ENCODE measurements at regions not wholly inside any gene's neighbourhood (a gene's known extent, or its start where the extent isn't known, plus 50 kb on each side); places are given as distances from the start of the nearest gene placed in this dataset.

- Mint-ChIP-seq H3K27me3 (peaks cover 4% of the 10 kb centered on the region), H3K4me3 (no peak overlapping the region), H3K4me1 (ENCODE audit: low read depth) (no peaks in the 10 kb centered on the region), H3K9me3 (peaks cover 22% of the 10 kb centered on the region), H3K27ac (no peak overlapping the region), H3K36me3 (ENCODE audit: low read depth) (no peaks in the 10 kb centered on the region)
- no peak for DNase-seq
- TF ChIP-seq CTCF (IDR thresholded peaks at IDR 0.05), result no peak
- no peak for ATAC-seq
- ChIA-PET POLR2A (no interaction called here), CTCF (no interaction called here)
- intact Hi-C loops (cut with micrococcal nuclease), result no loop called here
Measured at GRCh38 chr18:75349668-75350511, 77.6 kb downstream of the SMIM21 start.

- H3K27ac Mint-ChIP-seq, result no peak overlapping the region
- H3K27me3 Mint-ChIP-seq, result peaks cover 4% of the 10 kb centered on the region
- ChIA-PET CTCF (no interaction called here), POLR2A (no interaction called here)
- intact Hi-C loops (cut with micrococcal nuclease), result no loop called here
- H3K4me1 Mint-ChIP-seq (ENCODE audit: low read depth), result no peaks in the 10 kb centered on the region
- H3K4me3 Mint-ChIP-seq, result no peak overlapping the region
- ATAC-seq (no peak), DNase-seq (no peak)
- no peaks in the 10 kb centered on the region for H3K9me3 Mint-ChIP-seq
- no peak for TF ChIP-seq CTCF (IDR thresholded peaks at IDR 0.05)
- no peaks in the 10 kb centered on the region for H3K36me3 Mint-ChIP-seq (ENCODE audit: low read depth)
Measured at GRCh38 chr18:75346671-75347070, 80.8 kb downstream of the SMIM21 start.

GRCh38 chr18:75344615-75345014 lies 82.9 kb downstream of the SMIM21 start:
- Mint-ChIP-seq H3K9me3 (no peaks in the 10 kb centered on the region), H3K36me3 (ENCODE audit: low read depth) (no peaks in the 10 kb centered on the region), H3K4me1 (ENCODE audit: low read depth) (no peaks in the 10 kb centered on the region), H3K4me3 (no peak overlapping the region), H3K27ac (no peak overlapping the region), H3K27me3 (peaks cover 4% of the 10 kb centered on the region)
- POLR2A ChIA-PET, result no interaction called here
- no peak for DNase-seq
- intact Hi-C loops (cut with micrococcal nuclease), result no loop called here
- no peak for ATAC-seq
- CTCF ChIA-PET, result no interaction called here
- no peak for TF ChIP-seq CTCF (IDR thresholded peaks at IDR 0.05)

GRCh38 chr18:75344161-75344560 lies 83.3 kb downstream of the SMIM21 start:
- intact Hi-C loops (cut with micrococcal nuclease), result no loop called here
- Mint-ChIP-seq H3K9me3 (no peaks in the 10 kb centered on the region), H3K36me3 (ENCODE audit: low read depth) (no peaks in the 10 kb centered on the region), H3K4me1 (ENCODE audit: low read depth) (no peaks in the 10 kb centered on the region), H3K4me3 (no peak overlapping the region), H3K27ac (no peak overlapping the region), H3K27me3 (peaks cover 4% of the 10 kb centered on the region)
- no peak for TF ChIP-seq CTCF (IDR thresholded peaks at IDR 0.05)
- ChIA-PET POLR2A (no interaction called here), CTCF (no interaction called here)
- DNase-seq (no peak), ATAC-seq (no peak)

- Mint-ChIP-seq H3K9me3 (no peaks in the 10 kb centered on the region), H3K4me3 (no peak overlapping the region), H3K4me1 (ENCODE audit: low read depth) (no peaks in the 10 kb centered on the region), H3K27ac (no peak overlapping the region), H3K36me3 (ENCODE audit: low read depth) (no peaks in the 10 kb centered on the region), H3K27me3 (peaks cover 4% of the 10 kb centered on the region)
- ChIA-PET CTCF (no interaction called here), POLR2A (no interaction called here)
- intact Hi-C loops (cut with micrococcal nuclease), result no loop called here
- ATAC-seq (no peak), DNase-seq (no peak)
- TF ChIP-seq CTCF (IDR thresholded peaks at IDR 0.05), result no peak
Measured at GRCh38 chr18:75343389-75343788, 84.1 kb downstream of the SMIM21 start.

Data from activated CD8-positive, alpha-beta T cell treated with anti-CD3 and anti-CD28 coated beads for 36 hours (primary cell).